WERI-Rb-1 (cell line): ENCODE measurements at regions not wholly inside any gene's neighbourhood (a gene's known extent, or its start where the extent isn't known, plus 50 kb on each side); places are given as distances from the start of the nearest gene placed in this dataset.

Source experiments
- DNase-seq: peaks from one replicate; pipeline ENCODE4 v3.0.0-alpha.2; 2020
- H3K27ac ChIP-seq: fragments of 250-450 bp; sonication (Bioruptor Pico); 2 replicates; pipeline ENCODE4 v1.5.1; 2020; ENCODE audit warnings: mild to moderate bottlenecking, moderate library complexity
- H3K27me3 ChIP-seq: fragments of 250-450 bp; sonication (Bioruptor Pico); 2 replicates; pipeline ENCODE4 v1.5.1; 2021; ENCODE audit warnings: mild to moderate bottlenecking, low read depth, moderate library complexity; ENCODE audit not compliant: insufficient read depth, severe bottlenecking
- H3K36me3 ChIP-seq: fragments of 250-450 bp; sonication (Bioruptor Pico); 2 replicates; pipeline ENCODE4 v1.5.1; 2020; ENCODE audit warnings: mild to moderate bottlenecking, moderate library complexity
- H3K4me3 ChIP-seq: 2 replicates; pipeline ENCODE4 v1.5.1; 2011; ENCODE audit warnings: low read depth, mild to moderate bottlenecking, control low read depth, low read length
- H3K9me3 ChIP-seq: fragments of 250-450 bp; sonication (Bioruptor Pico); 2 replicates; pipeline ENCODE4 v1.5.1; 2021; ENCODE audit warnings: mild to moderate bottlenecking, moderate library complexity; ENCODE audit not compliant: severe bottlenecking
- CTCF ChIP-seq: IDR thresholded peaks from 2 replicates; pipeline ENCODE4 v1.5.1; 2011; ENCODE audit warnings: low read depth, mild to moderate bottlenecking, control low read depth, inconsistent platforms, low read length

GRCh38 chr1:36590264-36590663, 107.6 kb upstream of the CSF3R start:
- Histone ChIP-seq H3K27ac (no peak overlapping the region), H3K36me3 (no peaks in the 10 kb centered on the region), H3K9me3 (no peaks in the 10 kb centered on the region), H3K4me3 (no peak overlapping the region), H3K27me3 (no peaks in the 10 kb centered on the region)
- TF ChIP-seq CTCF: no peak
- DNase-seq: no peak

GRCh38 chr1:36588972-36589371, 106.3 kb upstream of the CSF3R start:
- no peak for TF ChIP-seq CTCF
- Histone ChIP-seq H3K36me3 (no peaks in the 10 kb centered on the region), H3K4me3 (no peak overlapping the region), H3K9me3 (no peaks in the 10 kb centered on the region), H3K27ac (peak overlapping the region; percentile 7; the same call in 1 of the 2 replicates), H3K27me3 (no peaks in the 10 kb centered on the region)
- no peak for DNase-seq

- no peak for DNase-seq
- Histone ChIP-seq H3K4me3 (no peak overlapping the region), H3K9me3 (no peaks in the 10 kb centered on the region), H3K36me3 (no peaks in the 10 kb centered on the region), H3K27ac (peak overlapping the region; percentile 48; the same call in 1 of the 2 replicates), H3K27me3 (no peaks in the 10 kb centered on the region)
- TF ChIP-seq CTCF: no peak
These were observed 103.1 kb upstream of the CSF3R start for GRCh38 chr1:36585569-36586548.

GRCh38 chr1:36584874-36585453, 102.3 kb upstream of the CSF3R start:
- TF ChIP-seq CTCF: no peak
- Histone ChIP-seq H3K9me3 (no peaks in the 10 kb centered on the region), H3K27ac (no peak overlapping the region), H3K27me3 (no peaks in the 10 kb centered on the region), H3K36me3 (no peaks in the 10 kb centered on the region), H3K4me3 (no peak overlapping the region)
- no peak for DNase-seq

- TF ChIP-seq CTCF: no peak
- H3K4me3 ChIP-seq: no peak overlapping the region
- H3K27me3 ChIP-seq: no peaks in the 10 kb centered on the region
- H3K9me3 ChIP-seq: no peaks in the 10 kb centered on the region
- no peaks in the 10 kb centered on the region for H3K36me3 ChIP-seq
- DNase-seq: no peak
- no peak overlapping the region for H3K27ac ChIP-seq
These were observed 101.5 kb upstream of the CSF3R start for GRCh38 chr1:36583980-36584782.
